GM10266 (cell line): ENCODE measurements at regions not wholly inside any gene's neighbourhood (a gene's known extent, or its start where the extent isn't known, plus 50 kb on each side); places are given as distances from the start of the nearest gene placed in this dataset.

Experiments
- DNase-seq: peaks from one replicate; pipeline ENCODE4 v3.0.0; 2012; ENCODE audit errors: extremely low spot score
- TF ChIP-seq, protein P1 (sequence below): IDR thresholded peaks from 2 replicates; pipeline ENCODE4 v1.5.1; 2012; ENCODE audit warnings: mild to moderate bottlenecking, low read depth; ENCODE audit not compliant: control insufficient read depth, insufficient read depth; ENCODE audit errors: missing control alignments

DNA sequence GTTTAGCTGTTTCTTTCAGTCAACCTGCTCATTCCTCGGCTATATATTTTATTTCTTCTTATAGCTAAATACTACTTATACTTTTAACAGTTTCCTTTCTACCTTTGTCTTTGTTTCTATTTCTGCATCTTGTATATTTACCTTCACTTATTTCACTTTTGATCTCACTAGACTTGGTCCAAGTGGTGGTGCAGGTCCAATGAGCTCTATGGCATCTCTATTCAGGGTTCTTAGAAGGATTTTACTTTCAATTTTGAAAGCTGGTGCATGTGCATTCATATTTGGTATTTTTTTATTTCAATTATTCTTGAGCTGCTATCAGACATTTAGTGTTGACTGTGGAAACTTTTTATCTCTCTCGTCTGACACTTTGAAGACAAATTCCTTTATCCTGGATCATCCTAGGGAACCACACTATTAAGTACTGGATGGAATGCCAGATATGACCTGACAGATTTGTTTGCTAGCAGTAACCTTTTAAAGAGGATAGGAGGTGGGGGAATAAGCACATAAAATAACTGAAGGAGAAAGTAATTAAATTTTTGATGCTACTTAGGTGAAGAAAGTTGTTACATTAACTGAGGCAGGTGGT lies 123.1 kb upstream of the PJA2 start:
- DNase-seq, result no peak
- TF ChIP-seq, protein P1, sequence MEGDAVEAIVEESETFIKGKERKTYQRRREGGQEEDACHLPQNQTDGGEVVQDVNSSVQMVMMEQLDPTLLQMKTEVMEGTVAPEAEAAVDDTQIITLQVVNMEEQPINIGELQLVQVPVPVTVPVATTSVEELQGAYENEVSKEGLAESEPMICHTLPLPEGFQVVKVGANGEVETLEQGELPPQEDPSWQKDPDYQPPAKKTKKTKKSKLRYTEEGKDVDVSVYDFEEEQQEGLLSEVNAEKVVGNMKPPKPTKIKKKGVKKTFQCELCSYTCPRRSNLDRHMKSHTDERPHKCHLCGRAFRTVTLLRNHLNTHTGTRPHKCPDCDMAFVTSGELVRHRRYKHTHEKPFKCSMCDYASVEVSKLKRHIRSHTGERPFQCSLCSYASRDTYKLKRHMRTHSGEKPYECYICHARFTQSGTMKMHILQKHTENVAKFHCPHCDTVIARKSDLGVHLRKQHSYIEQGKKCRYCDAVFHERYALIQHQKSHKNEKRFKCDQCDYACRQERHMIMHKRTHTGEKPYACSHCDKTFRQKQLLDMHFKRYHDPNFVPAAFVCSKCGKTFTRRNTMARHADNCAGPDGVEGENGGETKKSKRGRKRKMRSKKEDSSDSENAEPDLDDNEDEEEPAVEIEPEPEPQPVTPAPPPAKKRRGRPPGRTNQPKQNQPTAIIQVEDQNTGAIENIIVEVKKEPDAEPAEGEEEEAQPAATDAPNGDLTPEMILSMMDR, result no peak

DNA sequence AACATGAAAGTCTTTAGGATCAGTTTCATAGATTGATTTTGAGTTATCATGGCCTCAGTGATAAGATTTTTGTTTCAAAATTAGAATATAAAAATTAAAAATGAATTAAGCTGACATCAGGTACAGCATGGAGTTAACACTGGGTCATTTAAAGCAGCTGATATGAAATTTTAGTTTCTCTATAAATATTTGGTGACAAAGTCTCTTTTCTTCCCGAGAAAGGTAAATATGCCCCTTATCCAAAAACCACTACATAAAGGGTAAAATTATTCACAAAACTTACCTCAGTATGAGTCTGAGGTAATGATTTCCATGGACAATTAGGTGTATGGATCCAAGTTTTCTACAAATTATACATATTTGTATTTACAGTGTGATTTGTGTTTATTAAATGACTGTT lies 121.5 kb upstream of the PJA2 start:
- TF ChIP-seq, protein P1, result no peak
- DNase-seq, result no peak

DNA sequence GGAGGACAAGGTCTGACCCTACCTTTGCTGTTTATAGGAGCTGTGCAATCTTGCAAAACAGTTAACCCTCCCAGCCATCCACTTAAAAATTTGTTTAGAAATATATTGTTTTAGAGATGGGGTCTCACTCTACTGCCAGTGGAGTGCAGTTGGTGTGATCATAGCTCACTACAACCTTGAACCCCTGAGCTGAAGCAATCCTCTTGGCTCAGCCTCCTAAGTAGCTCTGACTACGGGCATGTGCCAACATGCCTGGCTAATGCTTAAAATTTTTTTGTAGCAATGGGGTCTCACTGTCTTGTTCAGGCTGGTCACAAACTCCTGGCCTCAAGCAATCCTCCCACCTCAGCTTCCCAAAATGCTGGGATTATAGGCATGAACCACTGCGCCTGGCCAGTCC lies 120.2 kb upstream of the PJA2 start:
- no peak for DNase-seq
- TF ChIP-seq, protein P1, result no peak

DNA sequence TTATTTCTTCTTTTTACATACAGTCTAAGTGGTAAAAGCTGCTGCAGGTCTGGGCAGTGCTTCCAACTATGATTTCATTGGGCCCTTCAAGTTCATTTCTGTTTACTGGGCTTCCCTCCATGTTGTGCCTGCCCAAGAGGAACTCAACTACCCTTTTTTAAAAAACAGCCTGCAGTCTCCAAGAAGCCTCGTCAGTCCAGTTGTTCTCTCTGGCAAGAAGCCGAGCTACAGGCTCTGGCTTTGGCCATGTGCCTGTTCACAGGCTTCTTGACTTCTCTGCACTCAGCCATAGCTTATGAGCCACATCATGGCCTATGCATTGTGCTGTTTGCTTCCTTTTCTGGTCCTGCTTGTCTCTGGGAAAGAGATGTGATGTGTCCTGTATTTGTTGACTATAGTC lies 119.7 kb upstream of the PJA2 start:
- no peak for DNase-seq
- TF ChIP-seq, protein P1, result no peak

DNA sequence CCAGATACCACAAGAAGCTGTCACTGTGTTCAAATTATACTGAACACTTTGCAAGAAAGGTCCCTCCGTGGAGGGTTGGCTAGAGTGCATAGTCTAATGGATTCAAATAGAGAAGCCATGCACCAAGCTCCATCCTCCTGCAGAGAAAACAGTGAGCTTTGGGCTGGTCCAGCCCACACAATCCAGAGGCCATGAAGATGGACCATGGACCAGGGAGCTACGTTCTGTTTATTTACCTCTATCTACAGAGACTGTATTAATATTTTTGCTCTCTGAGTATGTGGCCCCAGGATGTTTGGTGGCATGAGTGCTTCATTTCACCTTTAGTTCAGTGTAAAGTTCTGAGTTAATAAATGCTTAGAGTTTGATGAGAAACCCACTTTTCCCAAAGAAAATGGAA lies 114.8 kb upstream of the PJA2 start:
- DNase-seq, result no peak
- TF ChIP-seq, protein P1, result no peak

GRCh38 chr5:109524026-109524425 lies 114.3 kb upstream of the PJA2 start:
- no peak for DNase-seq
- TF ChIP-seq, protein P1, result no peak

DNA sequence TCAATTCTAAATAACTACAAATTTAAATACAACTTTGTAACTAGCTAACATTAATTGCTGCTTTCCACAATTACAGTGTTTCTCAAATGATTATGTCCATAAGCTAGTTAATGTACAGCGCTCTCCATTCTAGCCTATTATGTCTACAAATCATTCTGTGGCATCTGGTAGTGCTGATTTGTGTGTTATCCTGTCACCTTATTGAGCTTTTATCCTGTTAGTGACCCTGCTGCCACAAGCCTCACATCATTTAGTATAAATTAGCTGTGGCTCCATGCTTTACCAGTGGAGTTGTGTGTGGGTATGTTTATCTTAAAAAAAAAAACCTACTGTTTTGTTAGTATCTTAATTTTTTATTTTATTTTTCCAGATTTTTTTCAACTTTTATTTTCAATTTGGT lies 112.6 kb upstream of the PJA2 start:
- no peak for DNase-seq
- TF ChIP-seq, protein P1, result no peak
